ENCODE measurements at regions not wholly inside any gene's neighbourhood (a gene's known extent, or its start where the extent isn't known, plus 50 kb on each side); places are given as distances from the start of the nearest gene placed in this dataset.

GRCh38 chrX:46326161-46326560 lies 219.1 kb downstream of the ZNF674 start:
- TF ChIP-seq, protein P1, sequence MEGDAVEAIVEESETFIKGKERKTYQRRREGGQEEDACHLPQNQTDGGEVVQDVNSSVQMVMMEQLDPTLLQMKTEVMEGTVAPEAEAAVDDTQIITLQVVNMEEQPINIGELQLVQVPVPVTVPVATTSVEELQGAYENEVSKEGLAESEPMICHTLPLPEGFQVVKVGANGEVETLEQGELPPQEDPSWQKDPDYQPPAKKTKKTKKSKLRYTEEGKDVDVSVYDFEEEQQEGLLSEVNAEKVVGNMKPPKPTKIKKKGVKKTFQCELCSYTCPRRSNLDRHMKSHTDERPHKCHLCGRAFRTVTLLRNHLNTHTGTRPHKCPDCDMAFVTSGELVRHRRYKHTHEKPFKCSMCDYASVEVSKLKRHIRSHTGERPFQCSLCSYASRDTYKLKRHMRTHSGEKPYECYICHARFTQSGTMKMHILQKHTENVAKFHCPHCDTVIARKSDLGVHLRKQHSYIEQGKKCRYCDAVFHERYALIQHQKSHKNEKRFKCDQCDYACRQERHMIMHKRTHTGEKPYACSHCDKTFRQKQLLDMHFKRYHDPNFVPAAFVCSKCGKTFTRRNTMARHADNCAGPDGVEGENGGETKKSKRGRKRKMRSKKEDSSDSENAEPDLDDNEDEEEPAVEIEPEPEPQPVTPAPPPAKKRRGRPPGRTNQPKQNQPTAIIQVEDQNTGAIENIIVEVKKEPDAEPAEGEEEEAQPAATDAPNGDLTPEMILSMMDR (IDR thresholded peaks at IDR 0.05): no peak
- no peak for TF ChIP-seq POLR2AphosphoS5 (IDR thresholded peaks at IDR 0.05)
- TF ChIP-seq POLR2A (IDR thresholded peaks at IDR 0.05): no peak
- TF ChIP-seq EP300 (IDR thresholded peaks at IDR 0.05; ENCODE audit: low read depth): no peak

All from transverse colon (tissue), 4 donors.